ENCODE measurements at regions not wholly inside any gene's neighbourhood (a gene's known extent, or its start where the extent isn't known, plus 50 kb on each side); places are given as distances from the start of the nearest gene placed in this dataset.

- TF ChIP-seq, protein P1, sequence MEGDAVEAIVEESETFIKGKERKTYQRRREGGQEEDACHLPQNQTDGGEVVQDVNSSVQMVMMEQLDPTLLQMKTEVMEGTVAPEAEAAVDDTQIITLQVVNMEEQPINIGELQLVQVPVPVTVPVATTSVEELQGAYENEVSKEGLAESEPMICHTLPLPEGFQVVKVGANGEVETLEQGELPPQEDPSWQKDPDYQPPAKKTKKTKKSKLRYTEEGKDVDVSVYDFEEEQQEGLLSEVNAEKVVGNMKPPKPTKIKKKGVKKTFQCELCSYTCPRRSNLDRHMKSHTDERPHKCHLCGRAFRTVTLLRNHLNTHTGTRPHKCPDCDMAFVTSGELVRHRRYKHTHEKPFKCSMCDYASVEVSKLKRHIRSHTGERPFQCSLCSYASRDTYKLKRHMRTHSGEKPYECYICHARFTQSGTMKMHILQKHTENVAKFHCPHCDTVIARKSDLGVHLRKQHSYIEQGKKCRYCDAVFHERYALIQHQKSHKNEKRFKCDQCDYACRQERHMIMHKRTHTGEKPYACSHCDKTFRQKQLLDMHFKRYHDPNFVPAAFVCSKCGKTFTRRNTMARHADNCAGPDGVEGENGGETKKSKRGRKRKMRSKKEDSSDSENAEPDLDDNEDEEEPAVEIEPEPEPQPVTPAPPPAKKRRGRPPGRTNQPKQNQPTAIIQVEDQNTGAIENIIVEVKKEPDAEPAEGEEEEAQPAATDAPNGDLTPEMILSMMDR (IDR thresholded peaks at IDR 0.05) = no peak
- no peak for TF ChIP-seq POLR2A (IDR thresholded peaks at IDR 0.05)
These were observed 422.6 kb upstream of the SLIT2 start for GRCh38 chr4:19829101-19829500.

Measured in esophagus squamous epithelium (tissue), 4 donors.